WTC11 (cell line): ENCODE measurements at regions not wholly inside any gene's neighbourhood (a gene's known extent, or its start where the extent isn't known, plus 50 kb on each side); places are given as distances from the start of the nearest gene placed in this dataset.

ENCODE experiments used
- ATAC-seq: fragments of 200-7000 bp; cut with Tn5 transposase; 2 replicates; pipeline ENCODE4 v1.10.0; 2021; ENCODE audit warnings: mild to moderate bottlenecking, moderate library complexity
- CTCF ChIA-PET: fragments of 300-600 bp; sonication (Branson Sonifier 250); formaldehyde crosslinking; loops from one replicate; lab custom pipeline; 2021; ENCODE audit warnings: antibody characterized with exemption; lab: Charles Lee
- POLR2A ChIA-PET: fragments of 350-600 bp; sonication (Branson Sonifier 250); formaldehyde crosslinking; loops from one replicate; lab custom pipeline; 2021; ENCODE audit warnings: antibody characterized with exemption; lab: Charles Lee
- DNase-seq: peaks from one replicate; pipeline ENCODE4 v3.0.0; 2021; ENCODE audit warnings: low spot score
- H3K27ac Mint-ChIP-seq: 2 replicates; pipeline ENCODE4 v1.8.0; 2021; ENCODE audit warnings: mixed read lengths
- H3K27me3 Mint-ChIP-seq: 2 replicates; pipeline ENCODE4 v1.8.0; 2021; ENCODE audit warnings: low read depth, mild to moderate bottlenecking, moderate library complexity, mixed read lengths
- H3K36me3 Mint-ChIP-seq: 2 replicates; pipeline ENCODE4 v1.8.0; 2021; ENCODE audit warnings: mixed read lengths
- H3K4me1 Mint-ChIP-seq: 2 replicates; pipeline ENCODE4 v1.8.0; 2022; ENCODE audit warnings: mixed read lengths
- H3K4me3 Mint-ChIP-seq: 2 replicates; pipeline ENCODE4 v1.8.0; 2021; ENCODE audit warnings: mild to moderate bottlenecking, moderate library complexity, mixed read lengths
- H3K9me3 Mint-ChIP-seq: 2 replicates; pipeline ENCODE4 v1.8.0; 2021; ENCODE audit warnings: mixed read lengths
- CBFB ChIP-seq: sonication (generic); formaldehyde crosslinking; IDR thresholded peaks from 2 replicates; pipeline ENCODE4 v1.8.1; 2022; ENCODE audit warnings: mild to moderate bottlenecking, low read depth, missing genetic modification reagents
- ELF4 ChIP-seq: sonication (generic); formaldehyde crosslinking; IDR thresholded peaks from 2 replicates; pipeline ENCODE4 v1.8.1; 2022; ENCODE audit warnings: low read depth, mild to moderate bottlenecking, moderate library complexity, missing genetic modification reagents
- FOXP1 ChIP-seq: sonication (generic); formaldehyde crosslinking; IDR thresholded peaks from 2 replicates; pipeline ENCODE4 v1.8.0; 2022; ENCODE audit warnings: missing genetic modification reagents, mild to moderate bottlenecking, moderate library complexity, borderline replicate concordance
- GTF2I ChIP-seq: fragments of 250-450 bp; sonication (Bioruptor Pico); conservative IDR thresholded peaks from 2 replicates; pipeline ENCODE4 v1.4.0; 2021; ENCODE audit warnings: mild to moderate bottlenecking
- JAZF1 ChIP-seq: fragments of 250-450 bp; sonication (Bioruptor Pico); IDR thresholded peaks from 2 replicates; pipeline ENCODE4 v1.9.0; 2021; ENCODE audit warnings: moderate library complexity, mild to moderate bottlenecking, inconsistent platforms
- MXD4 ChIP-seq: fragments of 250-450 bp; sonication (Bioruptor Pico); IDR thresholded peaks from 2 replicates; pipeline ENCODE4 v1.8.0; 2021; ENCODE audit warnings: mild to moderate bottlenecking, moderate library complexity, borderline replicate concordance
- NR1H2 ChIP-seq: sonication (generic); formaldehyde crosslinking; IDR thresholded peaks from 2 replicates; pipeline ENCODE4 v1.9.0; 2021; ENCODE audit warnings: mild to moderate bottlenecking, moderate library complexity, missing genetic modification reagents
- NR3C1 ChIP-seq: sonication (generic); formaldehyde crosslinking; conservative IDR thresholded peaks from 2 replicates; pipeline ENCODE4 v1.8.1; 2023; ENCODE audit warnings: low read depth, mild to moderate bottlenecking, missing genetic modification reagents
- SOX15 ChIP-seq: fragments of 250-450 bp; sonication (Bioruptor Pico); IDR thresholded peaks from 2 replicates; pipeline ENCODE4 v1.9.0; 2021; ENCODE audit warnings: mild to moderate bottlenecking
- SP1 ChIP-seq: sonication (generic); formaldehyde crosslinking; conservative IDR thresholded peaks from 2 replicates; pipeline ENCODE4 v1.8.1; 2022; ENCODE audit warnings: missing genetic modification reagents
- TEAD4 ChIP-seq: sonication (generic); formaldehyde crosslinking; IDR thresholded peaks from 2 replicates; pipeline ENCODE4 v1.8.0; 2022; ENCODE audit warnings: mild to moderate bottlenecking, missing genetic modification reagents
- ZBTB21 ChIP-seq: sonication (generic); formaldehyde crosslinking; IDR thresholded peaks from 2 replicates; pipeline ENCODE4 v1.8.1; 2023; ENCODE audit warnings: mild to moderate bottlenecking, missing genetic modification reagents, borderline replicate concordance
- ZNF138 ChIP-seq: sonication (generic); formaldehyde crosslinking; conservative IDR thresholded peaks from 2 replicates; pipeline ENCODE4 v1.8.1; 2022; ENCODE audit warnings: mild to moderate bottlenecking, moderate library complexity, missing genetic modification reagents
- ZNF281 ChIP-seq: sonication (generic); formaldehyde crosslinking; IDR thresholded peaks from 2 replicates; pipeline ENCODE4 v1.8.0; 2023; ENCODE audit warnings: mild to moderate bottlenecking, missing genetic modification reagents
- ZNF317 ChIP-seq: sonication (generic); formaldehyde crosslinking; IDR thresholded peaks from 2 replicates; pipeline ENCODE4 v1.8.1; 2023; ENCODE audit warnings: low read depth, mild to moderate bottlenecking, moderate library complexity, missing genetic modification reagents, borderline replicate concordance
- TF ChIP-seq, protein P1 (sequence below): fragments of 250-450 bp; sonication (Bioruptor Pico); IDR thresholded peaks from 2 replicates; pipeline ENCODE4 v1.9.0; 2021; ENCODE audit warnings: mild to moderate bottlenecking
- TF ChIP-seq, protein P2 (sequence below): fragments of 250-450 bp; sonication (Bioruptor Pico); IDR thresholded peaks from 2 replicates; pipeline ENCODE4 v1.9.0; 2021; ENCODE audit warnings: moderate library complexity, mild to moderate bottlenecking, inconsistent platforms, borderline replicate concordance
- TF ChIP-seq, protein P3 (sequence below): sonication (generic); formaldehyde crosslinking; IDR thresholded peaks from 2 replicates; pipeline ENCODE4 v1.8.0; 2022; ENCODE audit warnings: mild to moderate bottlenecking, missing genetic modification reagents
- TF ChIP-seq, protein P4 (sequence below): sonication (generic); formaldehyde crosslinking; IDR thresholded peaks from 2 replicates; pipeline ENCODE4 v1.8.0; 2022; ENCODE audit warnings: mild to moderate bottlenecking, missing genetic modification reagents

GRCh38 chrX:64580605-64581004, 185.4 kb upstream of the MTMR8 start:
- POLR2A ChIA-PET = no interaction called here
- no peaks in the 10 kb centered on the region; the same call in 1 of the 2 replicates for H3K27me3 Mint-ChIP-seq
- H3K9me3 Mint-ChIP-seq = peaks cover 8% of the 10 kb centered on the region
- H3K4me1 Mint-ChIP-seq = peaks cover 13% of the 10 kb centered on the region
- H3K27ac Mint-ChIP-seq = no peak overlapping the region
- no peak for TF ChIP-seq JAZF1 (CRISPR knock-in tag)
- no peak for TF ChIP-seq SP1 (CRISPR knock-in tag)
- no peak for TF ChIP-seq ELF4 (CRISPR knock-in tag)
- TF ChIP-seq, protein P1, sequence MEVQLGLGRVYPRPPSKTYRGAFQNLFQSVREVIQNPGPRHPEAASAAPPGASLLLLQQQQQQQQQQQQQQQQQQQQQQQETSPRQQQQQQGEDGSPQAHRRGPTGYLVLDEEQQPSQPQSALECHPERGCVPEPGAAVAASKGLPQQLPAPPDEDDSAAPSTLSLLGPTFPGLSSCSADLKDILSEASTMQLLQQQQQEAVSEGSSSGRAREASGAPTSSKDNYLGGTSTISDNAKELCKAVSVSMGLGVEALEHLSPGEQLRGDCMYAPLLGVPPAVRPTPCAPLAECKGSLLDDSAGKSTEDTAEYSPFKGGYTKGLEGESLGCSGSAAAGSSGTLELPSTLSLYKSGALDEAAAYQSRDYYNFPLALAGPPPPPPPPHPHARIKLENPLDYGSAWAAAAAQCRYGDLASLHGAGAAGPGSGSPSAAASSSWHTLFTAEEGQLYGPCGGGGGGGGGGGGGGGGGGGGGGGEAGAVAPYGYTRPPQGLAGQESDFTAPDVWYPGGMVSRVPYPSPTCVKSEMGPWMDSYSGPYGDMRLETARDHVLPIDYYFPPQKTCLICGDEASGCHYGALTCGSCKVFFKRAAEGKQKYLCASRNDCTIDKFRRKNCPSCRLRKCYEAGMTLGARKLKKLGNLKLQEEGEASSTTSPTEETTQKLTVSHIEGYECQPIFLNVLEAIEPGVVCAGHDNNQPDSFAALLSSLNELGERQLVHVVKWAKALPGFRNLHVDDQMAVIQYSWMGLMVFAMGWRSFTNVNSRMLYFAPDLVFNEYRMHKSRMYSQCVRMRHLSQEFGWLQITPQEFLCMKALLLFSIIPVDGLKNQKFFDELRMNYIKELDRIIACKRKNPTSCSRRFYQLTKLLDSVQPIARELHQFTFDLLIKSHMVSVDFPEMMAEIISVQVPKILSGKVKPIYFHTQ (CRISPR knock-in tag) = no peak
- H3K4me3 Mint-ChIP-seq = no peak overlapping the region
- CTCF ChIA-PET = interaction anchor here (1.0 to 2.0 kb wide), 3 partner anchors 10 to 212 kb away, joined by 3 to 11 read pairs (median 3); no protein-coding TSS in a partner anchor
- DNase-seq = no peak
- 0 out of 2 replicates have a peak, but pooled peaks have one; percentile 16 for ATAC-seq
- H3K36me3 Mint-ChIP-seq = peaks cover 10% of the 10 kb centered on the region

DNA sequence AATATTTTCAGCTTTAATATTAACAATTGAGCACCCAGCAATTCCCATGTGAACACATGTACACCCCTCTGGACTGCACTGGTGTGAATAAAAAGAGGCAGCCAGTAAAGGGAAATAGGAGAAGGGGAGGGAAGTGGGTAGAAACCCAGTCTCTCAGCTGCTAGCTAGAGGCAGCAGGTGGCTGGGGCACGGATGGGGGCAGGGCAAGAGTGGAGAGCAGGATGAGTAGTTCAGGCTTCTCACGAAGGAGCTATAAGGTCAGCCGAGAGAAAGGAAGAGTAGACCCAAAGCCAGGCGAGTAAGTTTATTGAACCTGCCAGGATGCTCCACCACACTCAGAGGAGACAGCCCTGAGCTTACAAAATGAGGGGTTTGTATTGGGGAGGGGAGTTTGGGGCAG, 184.8 kb upstream of the MTMR8 start:
- Mint-ChIP-seq H3K27me3 (no peaks in the 10 kb centered on the region; the same call in 1 of the 2 replicates), H3K4me3 (no peak overlapping the region), H3K9me3 (peaks cover 14% of the 10 kb centered on the region)
- peak; percentile 67 for ATAC-seq
- TF ChIP-seq ZNF138 (CRISPR knock-in tag) = no peak
- TF ChIP-seq, protein P2, sequence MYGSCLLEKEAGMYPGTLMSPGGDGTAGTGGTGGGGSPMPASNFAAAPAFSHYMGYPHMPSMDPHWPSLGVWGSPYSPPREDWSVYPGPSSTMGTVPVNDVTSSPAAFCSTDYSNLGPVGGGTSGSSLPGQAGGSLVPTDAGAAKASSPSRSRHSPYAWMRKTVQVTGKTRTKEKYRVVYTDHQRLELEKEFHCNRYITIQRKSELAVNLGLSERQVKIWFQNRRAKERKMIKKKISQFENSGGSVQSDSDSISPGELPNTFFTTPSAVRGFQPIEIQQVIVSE (CRISPR knock-in tag) = no peak
- TF ChIP-seq GTF2I (CRISPR knock-in tag) = no peak
- TF ChIP-seq NR1H2 (CRISPR knock-in tag) = no peak
- TF ChIP-seq FOXP1 = no peak
- TF ChIP-seq, protein P3, sequence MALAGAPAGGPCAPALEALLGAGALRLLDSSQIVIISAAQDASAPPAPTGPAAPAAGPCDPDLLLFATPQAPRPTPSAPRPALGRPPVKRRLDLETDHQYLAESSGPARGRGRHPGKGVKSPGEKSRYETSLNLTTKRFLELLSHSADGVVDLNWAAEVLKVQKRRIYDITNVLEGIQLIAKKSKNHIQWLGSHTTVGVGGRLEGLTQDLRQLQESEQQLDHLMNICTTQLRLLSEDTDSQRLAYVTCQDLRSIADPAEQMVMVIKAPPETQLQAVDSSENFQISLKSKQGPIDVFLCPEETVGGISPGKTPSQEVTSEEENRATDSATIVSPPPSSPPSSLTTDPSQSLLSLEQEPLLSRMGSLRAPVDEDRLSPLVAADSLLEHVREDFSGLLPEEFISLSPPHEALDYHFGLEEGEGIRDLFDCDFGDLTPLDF (CRISPR knock-in tag) = no peak
- no peak for TF ChIP-seq ZNF317 (CRISPR knock-in tag)
- TF ChIP-seq TEAD4 (CRISPR knock-in tag) = no peak
- TF ChIP-seq, protein P4, sequence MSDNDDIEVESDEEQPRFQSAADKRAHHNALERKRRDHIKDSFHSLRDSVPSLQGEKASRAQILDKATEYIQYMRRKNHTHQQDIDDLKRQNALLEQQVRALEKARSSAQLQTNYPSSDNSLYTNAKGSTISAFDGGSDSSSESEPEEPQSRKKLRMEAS (CRISPR knock-in tag) = no peak
- TF ChIP-seq NR3C1 (CRISPR knock-in tag) = no peak
- TF ChIP-seq ZBTB21 (CRISPR knock-in tag) = no peak
- no peak for TF ChIP-seq CBFB (CRISPR knock-in tag)
- no peak for TF ChIP-seq ZNF281
- TF ChIP-seq SOX15 (CRISPR knock-in tag) = no peak
- TF ChIP-seq MXD4 = no peak
- TF ChIP-seq, all 79 proteins: peak for 0
- ChIA-PET POLR2A (no interaction called here), CTCF (interaction anchor here (1.0 to 2.0 kb wide), 3 partner anchors 10 to 213 kb away, joined by 3 to 11 read pairs (median 3); no protein-coding TSS in a partner anchor)
- Mint-ChIP-seq H3K4me1 (peaks cover 13% of the 10 kb centered on the region), H3K36me3 (peaks cover 16% of the 10 kb centered on the region), H3K27ac (no peak overlapping the region)
- peak; percentile 21 for DNase-seq
